SK-N-SH (cell line): ENCODE measurements at regions not wholly inside any gene's neighbourhood (a gene's known extent, or its start where the extent isn't known, plus 50 kb on each side); places are given as distances from the start of the nearest gene placed in this dataset.
"Not testable (repeated sequence)": the region's sequence is repeated elsewhere in the genome, so short reads cannot be mapped to it uniquely, and the experiment has no call there.

Experiments
- CTCF ChIA-PET: fragments of 300-600, 350-600 bp; formaldehyde crosslinking; extraction: SDS; loops from one replicate; lab custom pipeline; 2021; lab: Yijun Ruan, JAX
- POLR2A ChIA-PET: fragments of 350-600 bp; sonication (Branson Sonifier 250); formaldehyde crosslinking; extraction: SDS; loops from one replicate; lab custom pipeline; 2020; ENCODE audit warnings: antibody characterized with exemption, inconsistent platforms; lab: Yijun Ruan, JAX
- DNase-seq: peaks from one replicate; pipeline ENCODE4 v3.0.0; 2012
- H2AFZ ChIP-seq: fragments of 200-600 bp; sonication (generic); 2 replicates; pipeline ENCODE4 v1.8.1; 2016; ENCODE audit warnings: antibody characterized with exemption, mild to moderate bottlenecking, low read depth
- H3F3A ChIP-seq: fragments of 200-600 bp; sonication (generic); replicated peaks from 2 replicates; pipeline ENCODE3; 2016; ENCODE audit warnings: antibody characterized with exemption, mild to moderate bottlenecking; ENCODE audit not compliant: insufficient read depth
- H3K27ac ChIP-seq, 2 experiments: fragments of 200-500 bp in 1 of 2; fragments of 200-600 bp in 1 of 2; sonication (Bioruptor generic) in 1 of 2; sonication (generic), shearing (Covaris generic) in 1 of 2; 2 replicates each; pipeline versions ENCODE4 v1.5.1 to v1.6.1; 2014 to 2016; ENCODE audit warnings: low read depth in 2 of 2, inconsistent platforms in 1 of 2, low read length in 1 of 2, mild to moderate bottlenecking in 1 of 2, mixed read lengths in 1 of 2
- H3K27me3 ChIP-seq: fragments of 200-600 bp; sonication (generic), shearing (Covaris generic); 2 replicates; pipeline ENCODE4 v1.6.1; 2016; ENCODE audit warnings: mixed run types; ENCODE audit not compliant: insufficient read depth
- H3K36me3 ChIP-seq, 2 experiments: fragments of 200-500 bp in 1 of 2; fragments of 200-600 bp in 1 of 2; sonication (Bioruptor generic) in 1 of 2; sonication (generic) in 1 of 2; replicated peaks in 1 of 2; 2 replicates each; pipeline versions ENCODE3 to v1.5.1; 2014 to 2016; ENCODE audit warnings: low read length in 1 of 2, mild to moderate bottlenecking in 1 of 2; ENCODE audit not compliant: insufficient read depth in 2 of 2, control insufficient read depth in 1 of 2
- H3K4me1 ChIP-seq, 2 experiments: fragments of 200-500 bp in 1 of 2; fragments of 200-600 bp in 1 of 2; sonication (Bioruptor generic) in 1 of 2; sonication (generic), shearing (Covaris generic) in 1 of 2; 2 replicates each; pipeline versions ENCODE4 v1.5.1 to v1.6.1; 2014 to 2016; ENCODE audit warnings: low read depth in 1 of 2, low read length in 1 of 2, mixed run types in 1 of 2; ENCODE audit not compliant: insufficient read depth in 2 of 2, control insufficient read depth in 1 of 2
- H3K4me2 ChIP-seq: fragments of 200-600 bp; sonication (generic), shearing (Covaris generic); 2 replicates; pipeline ENCODE4 v1.6.1; 2017; ENCODE audit warnings: mixed run types
- H3K4me3 ChIP-seq, 2 experiments: fragments of 200-500 bp in 1 of 2; fragments of 200-600 bp in 1 of 2; sonication (Bioruptor generic) in 1 of 2; sonication (generic), shearing (Covaris generic) in 1 of 2; 2 replicates each; pipeline versions ENCODE4 v1.5.1 to v1.8.1; 2014 to 2016; ENCODE audit warnings: low read depth in 2 of 2, inconsistent platforms in 1 of 2, low read length in 1 of 2, mild to moderate bottlenecking in 1 of 2, mixed read lengths in 1 of 2, moderate library complexity in 1 of 2
- H3K79me2 ChIP-seq: fragments of 200-600 bp; sonication (generic); 2 replicates; pipeline ENCODE4 v1.8.1; 2017; ENCODE audit warnings: mild to moderate bottlenecking; ENCODE audit not compliant: insufficient read depth
- H3K9ac ChIP-seq: fragments of 200-600 bp; sonication (generic); 2 replicates; pipeline ENCODE4 v1.6.1; 2017; ENCODE audit warnings: mixed run types
- H3K9me2 ChIP-seq: fragments of 200-600 bp; sonication (generic); 2 replicates; pipeline ENCODE4 v1.6.1; 2017; ENCODE audit warnings: mixed run types
- H3K9me3 ChIP-seq: fragments of 200-600 bp; sonication (generic); 2 replicates; pipeline ENCODE4 v1.6.1; 2017; ENCODE audit warnings: mixed run types, mild to moderate bottlenecking, moderate library complexity
- H4K20me1 ChIP-seq: fragments of 200-600 bp; sonication (generic); 2 replicates; pipeline ENCODE4 v1.6.1; 2017; ENCODE audit warnings: mild to moderate bottlenecking, mixed run types; ENCODE audit not compliant: insufficient read depth
- MAX ChIP-seq: IDR thresholded peaks from 2 replicates; pipeline ENCODE4 v1.4.0; 2012; ENCODE audit warnings: low read depth
- ZBTB33 ChIP-seq: IDR thresholded peaks from 2 replicates; pipeline ENCODE4 v1.4.0; 2012; ENCODE audit warnings: low read depth, borderline replicate concordance
- WGBS: methylation state at CpG from one replicate; pipeline ENCODE4 v1.1.6; 2017; ENCODE audit warnings: low lambda C conversion rate; 5-methylcytosine and 5-hydroxymethylcytosine counted together

- no peak for TF ChIP-seq ZBTB33
Observed at GRCh38 chr11:71154261-71154805, 98.0 kb downstream of the SHANK2 start (continued).

GRCh38 chr11:71153005-71153390, 99.4 kb downstream of the SHANK2 start:
- Histone ChIP-seq H3K4me3 (no peak overlapping the region), H2AFZ (no peak overlapping the region), H3K9ac (no peak overlapping the region), H3K27me3 (no peaks in the 10 kb centered on the region), H3K27ac (no peak overlapping the region), H3K36me3 (no peaks in the 10 kb centered on the region), H3K79me2 (no peaks in the 10 kb centered on the region), H3F3A (no peaks in the 10 kb centered on the region), H3K4me1 (peaks cover 0 to 7% of the 10 kb centered on the region in 2 experiments; a peak in 1 of 4 replicates), H4K20me1 (no peaks in the 10 kb centered on the region), H3K9me2 (no peaks in the 10 kb centered on the region), H3K9me3 (no peaks in the 10 kb centered on the region), H3K4me2 (no peak overlapping the region)
- POLR2A ChIA-PET, result no interaction called here
- CTCF ChIA-PET, result no interaction called here
- TF ChIP-seq ZBTB33 (no peak), MAX (no peak)
- WGBS, result 16% methylated on average over 15 of the region's 15 CpGs
- no peak for DNase-seq

GRCh38 chr11:71152312-71153004, 99.9 kb downstream of the SHANK2 start:
- H3K36me3 ChIP-seq, H3K9me3 ChIP-seq, H3K4me3 ChIP-seq, H3F3A ChIP-seq, CTCF ChIA-PET, H3K27ac ChIP-seq, H3K79me2 ChIP-seq, H3K27me3 ChIP-seq, H3K4me1 ChIP-seq, H3K4me2 ChIP-seq, POLR2A ChIA-PET, H3K9me2 ChIP-seq, H2AFZ ChIP-seq, H4K20me1 ChIP-seq, H3K9ac ChIP-seq, DNase-seq: not testable (repeated sequence)
- WGBS, result 63% methylated on average over 8 of the region's 15 CpGs
